Upper lobe of right lung (tissue), 1 donor: ENCODE measurements at regions not wholly inside any gene's neighbourhood (a gene's known extent, or its start where the extent isn't known, plus 50 kb on each side); places are given as distances from the start of the nearest gene placed in this dataset.

ENCODE experiments used
- ATAC-seq: fragments of 200-7000 bp; cut with Tn5 transposase; one replicate; pipeline ENCODE4 v1.9.1; 2020; ENCODE audit warnings: mild to moderate bottlenecking, moderate library complexity
- DNase-seq: peaks from one replicate; pipeline ENCODE4 v3.0.0-alpha.2; 2020
- H3K27ac ChIP-seq: fragments of 200-600 bp; one replicate; pipeline ENCODE4 v1.8.0; 2022
- H3K27me3 ChIP-seq: fragments of 200-600 bp; one replicate; pipeline ENCODE4 v1.8.0; 2022; ENCODE audit warnings: mild to moderate bottlenecking
- H3K36me3 ChIP-seq: fragments of 200-600 bp; one replicate; pipeline ENCODE4 v1.8.0; 2022
- H3K4me1 ChIP-seq: fragments of 200-600 bp; one replicate; pipeline ENCODE4 v1.8.0; 2022
- H3K4me3 ChIP-seq: fragments of 200-600 bp; one replicate; pipeline ENCODE4 v1.8.0; 2022; ENCODE audit warnings: mild to moderate bottlenecking
- H3K9me3 ChIP-seq: fragments of 200-600 bp; one replicate; pipeline ENCODE4 v1.8.0; 2022
- CTCF ChIP-seq: fragments of 200-600 bp; IDR thresholded peaks from one replicate; pipeline ENCODE4 v1.8.0; 2022; ENCODE audit warnings: antibody characterized with exemption
- intact Hi-C: fragments of 100-400 bp; cut with DNase I; formaldehyde crosslinking; loops from one replicate; pipeline ENCODE4 v1.11.0; 2022
- donor health status: DM: no; HTN: yes; CAD: no; lungs with severe emphysema.

DNA sequence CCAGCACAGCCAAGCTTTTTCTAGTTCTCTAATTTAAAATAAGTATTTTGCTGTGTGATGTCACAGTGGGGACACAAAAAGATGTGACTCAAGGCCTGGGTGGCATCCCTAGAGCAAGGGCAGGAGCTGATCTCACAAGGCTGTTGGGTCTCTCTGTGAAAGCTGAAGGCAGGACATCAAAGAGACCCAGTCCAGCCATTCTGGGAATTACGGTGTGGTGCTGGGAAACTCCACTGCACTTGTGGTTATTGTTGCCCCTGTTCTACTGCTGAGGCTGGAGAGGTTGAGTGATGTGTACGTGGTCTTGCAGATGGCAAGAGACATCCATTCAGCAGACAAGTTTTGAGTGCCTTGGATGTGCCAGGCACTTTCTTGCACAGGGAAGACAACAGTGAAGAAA lies 352.9 kb downstream of the CYRIA start:
- DNase-seq (no peak), ATAC-seq (no peak)
- H3K36me3 ChIP-seq, result no peaks in the 10 kb centered on the region
- TF ChIP-seq CTCF, result no peak
- H3K27me3 ChIP-seq, result no peaks in the 10 kb centered on the region
- H3K4me1 ChIP-seq, result no peaks in the 10 kb centered on the region
- intact Hi-C loops, result no loop called here
- no peak overlapping the region for H3K4me3 ChIP-seq
- H3K27ac ChIP-seq, result no peak overlapping the region
- no peaks in the 10 kb centered on the region for H3K9me3 ChIP-seq

DNA sequence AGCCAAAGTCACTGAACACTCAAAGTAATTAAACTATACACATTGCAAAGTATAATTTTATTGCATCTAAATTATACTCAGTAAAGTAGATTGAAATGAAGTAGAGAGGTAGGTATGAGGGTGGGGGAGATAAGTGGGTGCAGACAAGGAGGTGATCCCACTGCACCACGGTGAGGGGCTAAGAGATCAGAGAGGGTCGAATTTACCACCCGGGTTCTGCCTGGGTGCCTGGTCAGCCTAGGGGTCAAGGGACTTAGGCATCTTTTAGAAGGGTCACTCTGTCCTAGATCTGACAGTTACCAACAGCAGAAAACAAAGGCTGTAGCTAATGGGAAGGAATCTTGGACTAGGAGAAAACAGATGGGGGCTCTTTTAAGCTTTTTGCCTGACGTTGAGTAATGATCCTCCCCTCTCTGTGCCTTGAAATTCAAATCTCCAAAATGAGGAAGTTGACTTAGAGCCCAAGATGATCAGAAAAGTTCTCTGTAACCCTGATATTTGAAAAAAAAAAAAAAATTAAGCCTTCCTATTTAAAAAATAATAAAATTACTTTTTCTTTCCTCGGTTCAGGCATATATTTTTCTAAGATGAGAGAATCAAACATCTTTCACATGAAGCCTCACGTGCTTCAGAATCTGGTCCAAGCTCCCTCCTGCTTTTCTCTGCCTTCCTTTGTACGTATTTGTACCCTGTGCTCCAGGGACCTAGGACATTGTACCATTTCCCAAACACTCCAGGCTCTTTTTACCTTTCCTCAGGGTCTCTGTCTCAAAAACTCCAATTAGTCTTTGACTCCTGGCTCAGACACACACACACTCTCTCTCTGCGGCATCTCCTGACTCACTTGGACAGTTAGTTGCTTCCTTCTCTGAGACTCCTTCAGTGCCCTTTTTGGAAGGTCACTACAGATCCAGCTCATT lies 353.9 kb downstream of the CYRIA start:
- DNase-seq (no peak), ATAC-seq (no peak)
- Histone ChIP-seq H3K9me3 (no peaks in the 10 kb centered on the region), H3K27ac (no peak overlapping the region), H3K4me1 (no peaks in the 10 kb centered on the region), H3K4me3 (no peak overlapping the region), H3K27me3 (no peaks in the 10 kb centered on the region), H3K36me3 (no peaks in the 10 kb centered on the region)
- TF ChIP-seq CTCF, result no peak
- intact Hi-C loops, result no loop called here

DNA sequence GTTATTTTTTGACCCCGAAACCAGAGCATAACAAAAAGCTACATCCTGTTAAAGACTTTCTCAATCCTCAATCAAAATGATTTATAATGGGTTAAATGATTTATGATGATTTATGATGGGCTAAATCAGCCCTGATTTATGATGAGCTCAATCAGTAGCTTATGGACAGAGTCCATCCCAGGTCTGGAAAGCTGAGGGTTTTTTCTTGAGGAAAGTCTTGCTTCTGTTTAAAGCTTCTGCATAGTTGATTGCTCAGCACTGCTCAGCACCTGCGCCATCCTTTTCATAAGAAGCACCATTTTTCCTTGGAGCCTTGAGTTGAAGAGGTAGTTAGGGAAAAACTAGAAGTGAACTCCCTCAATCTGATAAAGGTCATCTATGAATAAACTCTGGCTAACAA lies 356.8 kb downstream of the CYRIA start:
- TF ChIP-seq CTCF, result no peak
- H3K4me3 ChIP-seq, result no peak overlapping the region
- intact Hi-C loops, result no loop called here

DNA sequence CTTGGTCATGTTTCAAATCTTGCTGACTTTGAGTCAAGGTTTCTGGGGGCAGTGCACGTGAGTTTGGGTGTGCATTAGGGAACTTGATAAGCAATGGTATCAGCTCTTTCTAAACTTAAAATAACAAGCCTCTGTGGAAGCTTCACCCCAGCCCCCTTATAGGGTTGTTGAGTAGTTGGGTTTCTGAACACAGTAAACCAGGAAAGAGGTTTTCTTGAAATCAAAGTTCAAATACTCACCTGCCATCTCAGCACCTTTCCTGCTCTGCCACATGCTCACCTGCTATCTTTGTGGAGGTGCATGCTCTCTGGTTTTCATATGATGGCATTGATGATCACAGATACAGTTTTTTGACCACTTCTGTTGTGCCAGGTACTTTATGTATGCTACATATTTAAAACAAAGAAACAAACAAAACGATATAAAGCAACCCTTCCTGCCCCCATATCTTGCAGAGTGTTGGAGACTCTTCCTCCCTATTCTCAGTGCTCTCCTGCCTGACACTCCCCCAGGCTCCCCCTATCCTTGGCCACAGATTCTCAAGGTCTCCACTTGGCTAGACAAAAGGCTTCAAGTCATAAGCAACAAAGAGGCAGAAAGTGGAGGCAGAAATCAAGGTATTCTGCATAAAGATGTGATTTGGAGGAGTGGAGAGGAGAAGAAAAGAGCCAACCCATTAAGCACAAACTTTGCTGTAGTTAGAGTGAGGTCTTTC lies 360.6 kb downstream of the CYRIA start:
- H3K4me3 ChIP-seq, result no peak overlapping the region
- TF ChIP-seq CTCF, result no peak
- H3K9me3 ChIP-seq, result no peaks in the 10 kb centered on the region
- no peaks in the 10 kb centered on the region for H3K36me3 ChIP-seq
- ATAC-seq (no peak), DNase-seq (no peak)
- intact Hi-C loops, result no loop called here
- H3K27ac ChIP-seq, result no peak overlapping the region
- peaks cover 3% of the 10 kb centered on the region for H3K27me3 ChIP-seq
- H3K4me1 ChIP-seq, result peaks cover 3% of the 10 kb centered on the region

More for the DNA sequence above, 356.8 kb downstream of the CYRIA start:
- Histone ChIP-seq H3K27me3 (peaks cover 3% of the 10 kb centered on the region), H3K36me3 (no peaks in the 10 kb centered on the region), H3K27ac (no peak overlapping the region), H3K9me3 (no peaks in the 10 kb centered on the region), H3K4me1 (no peaks in the 10 kb centered on the region)
- no peak for DNase-seq
- ATAC-seq, result no peak

DNA sequence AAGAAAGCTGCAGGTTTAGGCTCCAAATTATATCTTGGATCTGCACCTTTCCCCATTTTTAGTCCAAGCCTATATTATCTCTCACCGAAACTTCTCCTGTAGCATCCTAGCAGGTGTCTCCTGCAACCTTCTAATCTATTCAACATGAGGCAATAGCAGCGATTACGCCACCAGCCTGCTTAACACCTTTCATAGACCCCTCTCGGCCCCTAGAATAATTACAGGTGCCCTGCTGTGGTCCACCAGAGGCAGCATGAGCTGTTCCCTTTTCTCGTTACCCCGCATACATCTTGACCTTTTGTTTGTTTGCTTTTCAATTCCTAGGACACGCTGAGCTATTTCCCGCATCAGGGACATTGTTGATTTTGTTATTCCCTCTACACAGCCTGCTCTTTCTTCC lies 361.9 kb downstream of the CYRIA start:
- ATAC-seq (no peak), DNase-seq (no peak)
- TF ChIP-seq CTCF, result no peak
- Histone ChIP-seq H3K27me3 (peaks cover 3% of the 10 kb centered on the region), H3K4me3 (no peak overlapping the region), H3K27ac (no peak overlapping the region), H3K36me3 (no peaks in the 10 kb centered on the region), H3K9me3 (no peaks in the 10 kb centered on the region), H3K4me1 (peaks cover 3% of the 10 kb centered on the region)
- intact Hi-C loops, result no loop called here
